ENCODE measurements at regions not wholly inside any gene's neighbourhood (a gene's known extent, or its start where the extent isn't known, plus 50 kb on each side); places are given as distances from the start of the nearest gene placed in this dataset.

DNA sequence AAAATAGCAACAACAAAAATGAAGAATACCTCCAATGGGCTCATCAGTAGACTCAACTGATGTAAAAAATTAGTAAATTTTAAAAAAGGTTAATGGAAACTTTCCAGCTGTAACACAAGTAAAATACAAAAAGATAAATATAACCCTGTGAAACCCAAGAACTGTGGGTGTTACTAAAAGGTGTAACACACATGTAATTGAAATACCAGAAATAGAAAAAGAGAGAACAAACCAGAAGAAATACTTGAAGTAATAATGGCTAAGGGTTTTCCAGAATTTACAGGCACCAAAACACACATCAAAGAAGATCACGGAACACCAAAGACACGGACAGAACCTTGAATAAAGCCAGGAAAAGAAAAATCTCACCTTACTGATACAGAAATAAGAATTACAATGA is 590.6 kb upstream of the RAB6C start:
- Histone ChIP-seq H3K4me1 (ENCODE audit: insufficient read depth) (no peaks in the 10 kb centered on the region), H3K79me2 (no peaks in the 10 kb centered on the region), H3K27ac (no peak overlapping the region), H3K9me2 (replicated peaks; ENCODE audit: insufficient read depth) (no peaks in the 10 kb centered on the region), H3K4me2 (no peak overlapping the region), H3K36me3 (replicated peaks; ENCODE audit: insufficient read depth, low read depth) (no peaks in the 10 kb centered on the region), H4K20me1 (ENCODE audit: insufficient read depth, poor library complexity, severe bottlenecking) (no peaks in the 10 kb centered on the region), H3K27me3 (no peaks in the 10 kb centered on the region), H3K9me3 (ENCODE audit: low read depth) (no peaks in the 10 kb centered on the region), H3K4me3 (no peak overlapping the region), H2AFZ (no peak overlapping the region)
- TF ChIP-seq EZH2 (IDR thresholded peaks at IDR 0.05; ENCODE audit: borderline replicate concordance) (no peak), EZH2phosphoT487 (IDR thresholded peaks at IDR 0.05; ENCODE audit: low read depth, severe bottlenecking, unreplicated experiment) (no peak)
- TF ChIP-seq, protein P1, sequence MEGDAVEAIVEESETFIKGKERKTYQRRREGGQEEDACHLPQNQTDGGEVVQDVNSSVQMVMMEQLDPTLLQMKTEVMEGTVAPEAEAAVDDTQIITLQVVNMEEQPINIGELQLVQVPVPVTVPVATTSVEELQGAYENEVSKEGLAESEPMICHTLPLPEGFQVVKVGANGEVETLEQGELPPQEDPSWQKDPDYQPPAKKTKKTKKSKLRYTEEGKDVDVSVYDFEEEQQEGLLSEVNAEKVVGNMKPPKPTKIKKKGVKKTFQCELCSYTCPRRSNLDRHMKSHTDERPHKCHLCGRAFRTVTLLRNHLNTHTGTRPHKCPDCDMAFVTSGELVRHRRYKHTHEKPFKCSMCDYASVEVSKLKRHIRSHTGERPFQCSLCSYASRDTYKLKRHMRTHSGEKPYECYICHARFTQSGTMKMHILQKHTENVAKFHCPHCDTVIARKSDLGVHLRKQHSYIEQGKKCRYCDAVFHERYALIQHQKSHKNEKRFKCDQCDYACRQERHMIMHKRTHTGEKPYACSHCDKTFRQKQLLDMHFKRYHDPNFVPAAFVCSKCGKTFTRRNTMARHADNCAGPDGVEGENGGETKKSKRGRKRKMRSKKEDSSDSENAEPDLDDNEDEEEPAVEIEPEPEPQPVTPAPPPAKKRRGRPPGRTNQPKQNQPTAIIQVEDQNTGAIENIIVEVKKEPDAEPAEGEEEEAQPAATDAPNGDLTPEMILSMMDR (IDR thresholded peaks at IDR 0.05; ENCODE audit: poor library complexity), result no peak
- DNase-seq (ENCODE audit: low spot score), result no peak
- 86% methylated on average over 2 of the region's 2 CpGs for WGBS (ENCODE audit: low lambda C conversion rate, missing lambda C conversion rate)

DNA sequence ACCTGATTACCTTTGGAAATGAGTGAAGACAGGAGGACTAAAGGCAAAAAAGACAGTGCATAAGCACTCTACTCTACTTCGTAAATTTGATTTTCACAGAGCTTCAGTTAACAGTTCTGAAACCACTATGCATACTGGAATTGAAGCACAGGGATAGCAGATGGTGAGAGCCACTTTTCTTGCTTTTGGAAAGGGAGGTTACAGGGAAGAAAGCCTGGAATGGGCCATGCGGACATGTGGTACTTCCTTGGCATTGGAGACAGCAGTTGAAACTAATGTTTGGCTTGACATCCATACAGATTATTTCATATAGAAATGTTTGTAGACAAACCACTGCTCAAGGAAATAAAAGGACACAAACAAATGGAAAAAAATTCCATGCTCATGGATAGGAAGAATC is 585.6 kb upstream of the RAB6C start:
- 94% methylated on average over 2 of the region's 2 CpGs for WGBS (ENCODE audit: low lambda C conversion rate, missing lambda C conversion rate)
- Histone ChIP-seq H3K27me3 (no peaks in the 10 kb centered on the region), H2AFZ (no peak overlapping the region), H3K36me3 (replicated peaks; ENCODE audit: insufficient read depth, low read depth) (no peaks in the 10 kb centered on the region), H3K9me3 (ENCODE audit: low read depth) (no peaks in the 10 kb centered on the region), H3K4me1 (ENCODE audit: insufficient read depth) (no peaks in the 10 kb centered on the region), H3K79me2 (no peaks in the 10 kb centered on the region), H4K20me1 (ENCODE audit: insufficient read depth, poor library complexity, severe bottlenecking) (no peaks in the 10 kb centered on the region), H3K4me2 (no peak overlapping the region), H3K9me2 (replicated peaks; ENCODE audit: insufficient read depth) (no peaks in the 10 kb centered on the region), H3K27ac (no peak overlapping the region), H3K4me3 (no peak overlapping the region)
- TF ChIP-seq EZH2 (IDR thresholded peaks at IDR 0.05; ENCODE audit: borderline replicate concordance) (no peak), EZH2phosphoT487 (IDR thresholded peaks at IDR 0.05; ENCODE audit: low read depth, severe bottlenecking, unreplicated experiment) (no peak)
- TF ChIP-seq, protein P1 (IDR thresholded peaks at IDR 0.05; ENCODE audit: poor library complexity), result no peak
- DNase-seq (ENCODE audit: low spot score), result no peak

DNA sequence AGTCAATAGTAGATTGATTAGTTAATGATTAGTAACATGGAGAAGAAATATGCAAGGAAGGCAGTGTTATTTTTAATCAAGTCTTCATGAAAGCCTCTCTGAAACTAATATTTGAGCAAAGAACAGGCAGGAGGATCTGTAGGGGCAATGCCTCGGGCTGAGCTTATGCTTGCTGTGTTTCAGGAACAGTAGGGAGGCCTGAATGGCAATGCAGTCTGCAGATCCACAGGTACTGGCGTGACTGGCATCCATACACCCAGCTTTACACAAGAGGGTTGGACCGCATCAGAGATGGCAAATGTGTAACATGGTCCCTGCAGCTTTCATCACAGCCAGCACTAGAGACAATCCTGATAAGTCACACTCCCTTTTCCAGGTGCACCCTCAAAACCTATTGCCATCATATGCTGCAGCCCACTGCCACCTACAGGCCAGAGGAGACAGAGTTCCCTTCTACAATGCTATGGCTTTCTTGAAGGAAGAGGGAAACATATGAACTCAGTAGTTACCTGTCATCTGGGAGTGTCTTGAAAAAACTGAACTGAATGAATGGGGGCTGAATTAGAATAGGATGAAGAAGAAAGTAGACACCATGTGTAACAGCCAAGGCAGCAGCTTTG is 582.4 kb upstream of the RAB6C start:
- Histone ChIP-seq H2AFZ (no peak overlapping the region), H3K9me2 (replicated peaks; ENCODE audit: insufficient read depth) (no peaks in the 10 kb centered on the region), H4K20me1 (ENCODE audit: insufficient read depth, poor library complexity, severe bottlenecking) (no peaks in the 10 kb centered on the region), H3K27ac (no peak overlapping the region), H3K4me3 (no peak overlapping the region), H3K27me3 (no peaks in the 10 kb centered on the region), H3K9me3 (ENCODE audit: low read depth) (no peaks in the 10 kb centered on the region), H3K4me2 (no peak overlapping the region), H3K36me3 (replicated peaks; ENCODE audit: insufficient read depth, low read depth) (no peaks in the 10 kb centered on the region), H3K4me1 (ENCODE audit: insufficient read depth) (no peaks in the 10 kb centered on the region), H3K79me2 (no peaks in the 10 kb centered on the region)
- 69% methylated on average over 3 of the region's 3 CpGs for WGBS (ENCODE audit: low lambda C conversion rate, missing lambda C conversion rate)
- peak; percentile 78 for DNase-seq (ENCODE audit: low spot score)
- TF ChIP-seq, protein P1 (IDR thresholded peaks at IDR 0.05; ENCODE audit: poor library complexity), result peak; percentile 87
- TF ChIP-seq EZH2phosphoT487 (IDR thresholded peaks at IDR 0.05; ENCODE audit: low read depth, severe bottlenecking, unreplicated experiment) (no peak), EZH2 (IDR thresholded peaks at IDR 0.05; ENCODE audit: borderline replicate concordance) (no peak)
